Progenitor cell of endocrine pancreas (in vitro differentiated cells): ENCODE measurements at regions not wholly inside any gene's neighbourhood (a gene's known extent, or its start where the extent isn't known, plus 50 kb on each side); places are given as distances from the start of the nearest gene placed in this dataset.

Experiments used
- DNase-seq: peaks from one replicate; pipeline ENCODE4 v3.0.0; 2021; ENCODE audit warnings: low spot score; ENCODE audit not compliant: unreplicated experiment
- H3K27ac Mint-ChIP-seq: 2 replicates; pipeline ENCODE4 v1.8.0; 2021; ENCODE audit warnings: mild to moderate bottlenecking, moderate library complexity, mixed read lengths
- H3K27me3 Mint-ChIP-seq: 2 replicates; pipeline ENCODE4 v1.8.0; 2021; ENCODE audit warnings: mixed read lengths
- H3K36me3 Mint-ChIP-seq: 2 replicates; pipeline ENCODE4 v1.8.0; 2022; ENCODE audit warnings: mixed read lengths; ENCODE audit not compliant: insufficient read depth
- H3K4me1 Mint-ChIP-seq: 2 replicates; pipeline ENCODE4 v1.8.0; 2021; ENCODE audit warnings: low read depth, mixed read lengths
- H3K4me3 Mint-ChIP-seq: 2 replicates; pipeline ENCODE4 v1.8.0; 2021; ENCODE audit warnings: low read depth, mild to moderate bottlenecking, moderate library complexity, mixed read lengths
- H3K9me3 Mint-ChIP-seq: 2 replicates; pipeline ENCODE4 v1.8.0; 2021; ENCODE audit warnings: low read depth, mixed read lengths
- TF ChIP-seq, protein P1 (sequence below): fragments of 200-600 bp; sonication (generic); IDR thresholded peaks from one replicate; pipeline ENCODE4 v1.5.0; 2021; ENCODE audit warnings: antibody characterized with exemption, mild to moderate bottlenecking; ENCODE audit not compliant: unreplicated experiment

DNA sequence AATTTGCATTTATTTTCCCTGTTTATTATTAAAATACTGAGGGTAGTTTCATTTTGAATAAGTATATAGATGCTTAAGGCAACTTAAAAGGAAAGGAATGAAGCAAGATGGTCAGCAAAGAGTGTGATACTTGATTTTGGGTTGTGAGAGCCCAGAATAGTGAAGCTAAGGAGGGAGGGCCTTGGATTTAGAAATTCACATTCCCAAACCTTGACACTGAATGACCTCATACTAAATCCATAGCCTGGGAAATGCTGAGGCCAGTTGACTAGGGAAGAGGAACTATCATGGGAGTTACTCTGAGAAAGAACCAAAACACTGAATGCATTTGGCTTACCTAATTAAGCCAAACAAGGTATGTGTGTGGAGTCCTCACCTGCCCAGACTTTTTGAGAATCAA, 292.5 kb downstream of the SPATA31D1 start:
- DNase-seq: no peak
- Mint-ChIP-seq H3K36me3 (no peaks in the 10 kb centered on the region), H3K4me1 (peaks cover 8% of the 10 kb centered on the region), H3K9me3 (no peaks in the 10 kb centered on the region), H3K27me3 (peaks cover 6% of the 10 kb centered on the region), H3K27ac (no peak overlapping the region), H3K4me3 (no peak overlapping the region)
- TF ChIP-seq, protein P1, sequence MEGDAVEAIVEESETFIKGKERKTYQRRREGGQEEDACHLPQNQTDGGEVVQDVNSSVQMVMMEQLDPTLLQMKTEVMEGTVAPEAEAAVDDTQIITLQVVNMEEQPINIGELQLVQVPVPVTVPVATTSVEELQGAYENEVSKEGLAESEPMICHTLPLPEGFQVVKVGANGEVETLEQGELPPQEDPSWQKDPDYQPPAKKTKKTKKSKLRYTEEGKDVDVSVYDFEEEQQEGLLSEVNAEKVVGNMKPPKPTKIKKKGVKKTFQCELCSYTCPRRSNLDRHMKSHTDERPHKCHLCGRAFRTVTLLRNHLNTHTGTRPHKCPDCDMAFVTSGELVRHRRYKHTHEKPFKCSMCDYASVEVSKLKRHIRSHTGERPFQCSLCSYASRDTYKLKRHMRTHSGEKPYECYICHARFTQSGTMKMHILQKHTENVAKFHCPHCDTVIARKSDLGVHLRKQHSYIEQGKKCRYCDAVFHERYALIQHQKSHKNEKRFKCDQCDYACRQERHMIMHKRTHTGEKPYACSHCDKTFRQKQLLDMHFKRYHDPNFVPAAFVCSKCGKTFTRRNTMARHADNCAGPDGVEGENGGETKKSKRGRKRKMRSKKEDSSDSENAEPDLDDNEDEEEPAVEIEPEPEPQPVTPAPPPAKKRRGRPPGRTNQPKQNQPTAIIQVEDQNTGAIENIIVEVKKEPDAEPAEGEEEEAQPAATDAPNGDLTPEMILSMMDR: no peak

DNA sequence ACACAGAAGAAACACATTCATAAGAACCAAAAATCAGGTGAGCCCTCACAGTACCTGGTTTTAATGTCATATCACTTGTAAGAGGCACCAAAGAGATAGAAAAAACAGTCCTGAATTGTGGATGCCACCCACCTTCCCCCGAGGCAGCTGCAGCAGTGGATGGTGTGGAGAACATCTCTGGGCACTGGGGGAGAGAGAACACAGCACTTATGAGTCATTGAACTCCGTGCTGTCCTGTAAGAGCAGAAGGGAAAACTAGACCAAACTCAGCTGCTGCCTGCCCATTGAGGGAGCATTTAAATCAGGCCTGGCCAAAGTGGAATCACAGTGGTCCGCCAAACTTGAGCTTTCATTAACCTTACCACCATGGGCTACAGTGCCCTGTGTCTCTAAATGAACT, 296.2 kb downstream of the SPATA31D1 start:
- Mint-ChIP-seq H3K27ac (no peak overlapping the region), H3K36me3 (peaks cover 1% of the 10 kb centered on the region)
- TF ChIP-seq, protein P1: no peak

DNA sequence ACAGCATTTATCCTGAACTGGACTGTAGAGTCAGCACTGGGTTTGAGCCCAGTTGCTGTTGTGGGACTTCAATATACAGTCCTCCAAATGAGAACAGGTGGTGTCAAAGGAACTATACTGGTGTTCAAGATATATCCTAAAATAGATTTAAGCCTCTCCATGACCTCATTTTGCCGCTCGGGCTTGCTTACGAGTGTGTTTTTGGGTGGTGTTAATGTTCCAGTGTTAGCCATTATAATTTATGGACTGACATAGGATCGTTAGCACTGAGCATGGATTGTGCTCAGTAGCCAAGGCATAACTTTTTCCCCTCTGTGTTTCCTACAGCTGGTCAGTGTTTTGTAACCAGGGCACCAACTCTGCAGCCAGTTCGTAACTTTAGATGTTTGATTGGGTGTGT, 306.6 kb downstream of the SPATA31D1 start:
- TF ChIP-seq, protein P1: no peak
- Mint-ChIP-seq H3K36me3 (no peaks in the 10 kb centered on the region), H3K27ac (no peak overlapping the region), H3K27me3 (no peaks in the 10 kb centered on the region), H3K4me3 (no peak overlapping the region), H3K9me3 (peaks cover 2% of the 10 kb centered on the region), H3K4me1 (no peaks in the 10 kb centered on the region)
- DNase-seq: no peak

More for the DNA sequence above, 296.2 kb downstream of the SPATA31D1 start:
- no peak for DNase-seq
- Mint-ChIP-seq H3K27me3 (peaks cover 3% of the 10 kb centered on the region), H3K4me3 (no peak overlapping the region), H3K9me3 (peaks cover 10% of the 10 kb centered on the region), H3K4me1 (peaks cover 8% of the 10 kb centered on the region)

DNA sequence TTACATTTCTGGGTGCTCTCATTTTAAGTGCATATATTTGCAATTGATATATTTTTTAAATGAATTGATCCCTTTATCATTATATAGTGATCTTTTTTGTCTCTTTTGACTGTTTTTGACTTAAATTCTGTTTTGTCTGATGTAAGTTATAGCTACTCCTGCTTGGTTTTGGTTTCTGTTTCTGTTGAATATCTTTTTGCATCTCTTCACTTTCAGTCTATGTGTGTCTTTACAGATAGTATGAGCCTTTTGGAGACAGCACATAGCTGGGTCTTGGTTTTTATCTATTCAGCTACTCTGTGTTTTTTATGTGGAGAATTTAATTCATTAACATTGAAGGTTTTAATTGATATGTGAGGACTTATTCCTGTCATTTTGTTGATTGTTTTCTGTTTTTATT, 311.3 kb downstream of the SPATA31D1 start:
- TF ChIP-seq, protein P1: no peak
- Mint-ChIP-seq H3K27ac (no peak overlapping the region), H3K4me1 (no peaks in the 10 kb centered on the region), H3K9me3 (peaks cover 11% of the 10 kb centered on the region), H3K27me3 (no peaks in the 10 kb centered on the region), H3K36me3 (no peaks in the 10 kb centered on the region), H3K4me3 (no peak overlapping the region)
- no peak for DNase-seq

DNA sequence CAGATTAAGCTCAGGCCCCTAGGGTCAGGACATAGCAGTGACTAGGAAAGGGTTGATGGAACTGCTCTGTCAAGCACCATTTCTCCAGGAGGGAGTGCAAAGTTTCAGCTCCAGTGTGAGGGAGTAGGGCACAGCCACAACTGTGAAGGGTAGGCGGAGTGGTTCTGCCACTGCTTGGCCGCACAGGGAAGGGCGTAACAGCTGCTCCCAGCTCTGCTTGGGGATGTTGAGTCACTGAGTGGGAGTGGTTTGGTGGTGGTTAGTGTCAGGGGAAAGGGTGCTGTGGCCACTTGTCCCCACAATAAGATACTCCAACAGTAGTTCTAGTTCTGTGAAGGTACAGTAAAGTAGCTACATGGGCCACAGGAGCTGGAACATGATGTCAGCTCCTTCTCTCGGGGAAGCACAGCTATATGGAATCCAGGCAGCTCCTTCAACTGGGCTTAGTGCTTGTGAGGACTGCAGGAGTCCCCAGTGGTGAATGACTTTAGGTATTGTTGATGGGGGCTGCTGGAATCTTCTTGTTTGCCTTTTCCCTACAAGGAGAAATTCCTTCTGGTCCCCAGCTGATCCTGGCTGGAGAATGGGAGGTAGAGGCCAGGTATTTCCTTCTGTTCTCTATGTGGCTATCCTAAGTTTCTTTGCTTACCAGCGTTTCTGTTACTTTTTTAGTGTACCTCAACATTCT, 314.5 kb downstream of the SPATA31D1 start:
- H3K4me1 Mint-ChIP-seq: no peaks in the 10 kb centered on the region
- no peak overlapping the region for H3K27ac Mint-ChIP-seq
- no peak overlapping the region for H3K4me3 Mint-ChIP-seq
- H3K9me3 Mint-ChIP-seq: peaks cover 11% of the 10 kb centered on the region
- no peaks in the 10 kb centered on the region for H3K36me3 Mint-ChIP-seq
- no peaks in the 10 kb centered on the region for H3K27me3 Mint-ChIP-seq
- TF ChIP-seq, protein P1: no peak
- no peak for DNase-seq
